ENCODE measurements at regions not wholly inside any gene's neighbourhood (a gene's known extent, or its start where the extent isn't known, plus 50 kb on each side); places are given as distances from the start of the nearest gene placed in this dataset.

DNA sequence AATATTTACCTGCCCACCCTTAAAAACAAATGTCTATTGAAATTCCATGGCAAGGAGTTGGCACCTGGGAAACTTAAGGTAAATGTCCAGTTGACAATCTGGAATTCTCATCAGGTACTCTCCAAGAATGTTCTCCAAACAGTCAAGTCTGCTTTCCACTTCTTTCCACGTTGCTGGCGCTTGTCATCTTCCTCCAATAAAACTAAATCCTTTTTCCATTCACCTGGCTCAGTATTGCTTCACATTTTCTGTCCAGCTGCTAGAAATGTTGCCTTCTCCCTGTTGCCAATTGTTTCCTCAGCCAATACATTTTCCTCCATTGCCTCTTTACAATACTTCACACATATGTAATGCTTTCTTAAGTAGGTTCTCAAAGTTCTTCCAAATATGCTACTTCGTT lies 1288.1 kb upstream of the MAP3K7 start:
- no peak for ATAC-seq
- H3K27ac Mint-ChIP-seq = no peak overlapping the region
- no peaks in the 10 kb centered on the region for H3K4me1 Mint-ChIP-seq
- H3K36me3 Mint-ChIP-seq (ENCODE audit: low read depth) = no peaks in the 10 kb centered on the region
- H3K9me3 Mint-ChIP-seq = peaks cover 8% of the 10 kb centered on the region
- H3K4me3 Mint-ChIP-seq = no peak overlapping the region
- no peak for DNase-seq
- no peaks in the 10 kb centered on the region for H3K27me3 Mint-ChIP-seq

DNA sequence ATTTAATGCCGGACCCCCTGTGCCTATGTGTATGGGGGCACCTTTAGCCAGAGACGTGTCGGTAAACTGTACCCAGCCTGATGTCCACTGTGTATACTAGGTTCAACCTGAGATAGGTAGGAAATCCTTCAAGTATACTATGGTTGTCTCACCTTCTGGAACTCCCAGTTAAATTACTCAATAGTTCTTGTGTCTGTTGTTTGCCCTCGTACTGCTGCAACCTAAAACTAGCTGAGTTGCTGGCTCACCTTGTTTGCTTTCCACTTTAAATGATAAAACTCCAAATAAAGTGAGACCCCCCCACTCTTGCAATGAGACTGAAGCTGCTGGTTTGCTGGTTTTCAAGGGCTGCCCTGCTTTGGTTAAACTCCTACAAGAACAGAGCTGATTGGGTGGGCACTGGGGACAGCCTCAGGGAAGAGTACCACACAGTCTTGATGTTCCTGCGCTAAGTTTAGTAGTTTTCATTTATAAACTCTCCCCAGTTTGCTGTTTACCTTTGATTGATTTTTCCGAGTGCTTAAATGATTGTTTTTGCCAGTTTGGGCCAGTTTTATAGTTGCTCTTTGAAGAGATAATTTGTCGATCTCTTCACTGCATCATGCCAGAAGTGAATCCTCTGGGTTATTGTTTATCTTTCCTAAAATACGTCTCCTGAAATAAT lies 1281.8 kb upstream of the MAP3K7 start:
- Mint-ChIP-seq H3K9me3 (peaks cover 4% of the 10 kb centered on the region), H3K27me3 (no peaks in the 10 kb centered on the region), H3K4me3 (no peak overlapping the region), H3K27ac (no peak overlapping the region), H3K36me3 (ENCODE audit: low read depth) (no peaks in the 10 kb centered on the region), H3K4me1 (no peaks in the 10 kb centered on the region)
- DNase-seq = no peak
- no peak for ATAC-seq

DNA sequence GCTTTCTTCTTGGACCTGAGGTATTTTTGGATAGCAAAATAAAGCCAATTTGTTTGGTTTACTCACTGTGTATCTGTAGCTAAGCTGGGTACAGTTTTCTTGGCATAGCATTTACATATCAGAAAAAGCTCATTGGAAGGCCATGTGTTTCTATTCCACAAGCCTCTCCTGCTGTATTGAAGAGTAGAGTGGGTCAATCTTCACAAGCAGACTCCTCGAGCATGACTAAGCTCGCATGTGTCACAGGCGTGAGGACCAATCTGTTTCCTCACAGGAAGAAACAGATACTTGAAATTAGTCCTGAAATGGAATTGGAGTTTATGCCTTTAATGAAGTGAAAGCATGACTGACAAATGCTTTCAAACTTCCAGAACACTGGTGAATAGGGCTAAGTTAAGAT lies 1279.0 kb upstream of the MAP3K7 start:
- Mint-ChIP-seq H3K27me3 (no peaks in the 10 kb centered on the region), H3K27ac (no peak overlapping the region), H3K4me1 (no peaks in the 10 kb centered on the region)

DNA sequence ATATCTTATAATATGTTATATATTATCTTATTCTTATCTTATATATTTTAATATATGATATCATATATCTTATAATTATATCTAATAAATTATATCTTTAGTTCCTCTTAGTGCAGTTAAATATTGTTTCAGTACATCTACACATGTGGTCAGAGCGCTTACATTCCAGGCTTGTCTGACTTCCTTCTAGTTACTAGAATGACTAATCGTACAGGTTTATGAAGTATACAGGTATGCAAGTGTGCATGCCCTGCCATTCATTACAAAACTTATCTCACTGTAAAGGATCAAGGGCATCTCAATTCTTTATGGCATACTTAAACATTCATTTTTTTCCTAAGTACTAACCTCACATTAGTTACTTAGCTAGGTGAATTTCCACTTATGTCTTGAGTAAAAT lies 1278.0 kb upstream of the MAP3K7 start:
- ATAC-seq = no peak
- no peak for DNase-seq
- H3K36me3 Mint-ChIP-seq (ENCODE audit: low read depth) = no peaks in the 10 kb centered on the region
- no peak overlapping the region for H3K27ac Mint-ChIP-seq
- H3K4me3 Mint-ChIP-seq = no peak overlapping the region
- peaks cover 4% of the 10 kb centered on the region for H3K9me3 Mint-ChIP-seq
- H3K27me3 Mint-ChIP-seq = no peaks in the 10 kb centered on the region
- no peaks in the 10 kb centered on the region for H3K4me1 Mint-ChIP-seq

More for the DNA sequence above, 1279.0 kb upstream of the MAP3K7 start:
- no peak for ATAC-seq
- peaks cover 4% of the 10 kb centered on the region for H3K9me3 Mint-ChIP-seq
- H3K4me3 Mint-ChIP-seq = no peak overlapping the region
- DNase-seq = no peak
- H3K36me3 Mint-ChIP-seq (ENCODE audit: low read depth) = no peaks in the 10 kb centered on the region

DNA sequence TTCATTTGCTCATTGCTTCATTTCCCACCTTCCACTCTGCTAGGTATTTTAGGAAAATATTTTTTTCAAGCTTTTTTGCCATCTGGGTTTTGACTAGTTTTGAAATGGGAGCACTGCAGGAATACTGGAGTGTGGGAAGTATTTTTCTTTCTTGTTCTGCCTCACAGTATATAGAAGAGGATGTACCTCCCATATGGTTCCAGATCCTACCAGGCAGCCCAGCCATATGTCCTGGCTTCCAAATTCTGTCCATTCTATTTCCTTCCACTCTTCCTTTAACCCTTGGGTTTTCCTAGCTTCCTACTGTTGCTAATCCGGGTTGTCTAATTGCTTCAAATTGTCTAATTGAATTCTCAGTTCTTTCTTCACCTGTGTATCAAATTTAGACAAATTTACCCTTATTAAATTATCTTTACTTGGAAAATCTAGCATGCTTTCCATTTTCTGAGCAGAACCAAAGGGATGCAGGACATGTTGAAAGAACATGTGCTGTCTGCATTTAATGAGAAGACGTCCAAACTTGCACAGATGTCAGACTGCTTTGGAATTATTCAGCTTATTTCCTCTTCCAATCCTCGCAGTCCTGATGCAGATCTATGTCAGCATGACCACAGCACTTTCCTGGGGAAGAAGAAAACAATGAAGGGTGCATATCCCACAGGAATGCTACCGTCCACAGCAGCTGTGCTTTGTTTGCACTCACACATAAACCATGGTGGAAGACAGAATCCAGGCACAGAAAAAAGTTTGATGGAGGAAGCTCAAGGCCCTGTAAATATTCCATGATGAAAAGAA lies 1273.9 kb upstream of the MAP3K7 start:
- no peak overlapping the region for H3K27ac Mint-ChIP-seq
- ATAC-seq = no peak
- no peaks in the 10 kb centered on the region for H3K36me3 Mint-ChIP-seq (ENCODE audit: low read depth)
- H3K9me3 Mint-ChIP-seq = no peaks in the 10 kb centered on the region
- DNase-seq = no peak
- no peaks in the 10 kb centered on the region for H3K27me3 Mint-ChIP-seq
- H3K4me1 Mint-ChIP-seq = no peaks in the 10 kb centered on the region
- H3K4me3 Mint-ChIP-seq = no peak overlapping the region

DNA sequence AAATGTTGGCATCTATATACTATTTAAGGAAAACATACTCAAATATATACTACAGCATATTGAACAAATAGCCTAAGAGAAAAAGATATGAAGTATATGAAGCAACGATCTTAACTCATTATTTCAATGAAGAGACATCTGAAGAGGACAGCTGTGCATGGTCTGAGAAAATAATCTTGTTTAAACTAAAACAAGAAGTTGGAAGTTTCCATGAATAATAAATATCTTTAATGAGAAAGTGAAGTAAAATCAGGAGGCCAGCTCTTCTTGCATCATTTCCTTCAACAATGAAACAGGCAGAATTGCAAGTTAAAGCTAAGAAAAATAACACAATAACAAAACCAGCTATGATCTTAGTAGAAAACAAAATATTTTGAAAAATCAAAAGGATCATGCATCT lies 1265.4 kb upstream of the MAP3K7 start:
- no peaks in the 10 kb centered on the region for H3K27me3 Mint-ChIP-seq
- H3K4me1 Mint-ChIP-seq = no peaks in the 10 kb centered on the region
- H3K9me3 Mint-ChIP-seq = peaks cover 14% of the 10 kb centered on the region
- no peak overlapping the region for H3K4me3 Mint-ChIP-seq
- no peak for DNase-seq
- no peak for ATAC-seq
- no peak overlapping the region for H3K27ac Mint-ChIP-seq
- no peaks in the 10 kb centered on the region for H3K36me3 Mint-ChIP-seq (ENCODE audit: low read depth)

DNA sequence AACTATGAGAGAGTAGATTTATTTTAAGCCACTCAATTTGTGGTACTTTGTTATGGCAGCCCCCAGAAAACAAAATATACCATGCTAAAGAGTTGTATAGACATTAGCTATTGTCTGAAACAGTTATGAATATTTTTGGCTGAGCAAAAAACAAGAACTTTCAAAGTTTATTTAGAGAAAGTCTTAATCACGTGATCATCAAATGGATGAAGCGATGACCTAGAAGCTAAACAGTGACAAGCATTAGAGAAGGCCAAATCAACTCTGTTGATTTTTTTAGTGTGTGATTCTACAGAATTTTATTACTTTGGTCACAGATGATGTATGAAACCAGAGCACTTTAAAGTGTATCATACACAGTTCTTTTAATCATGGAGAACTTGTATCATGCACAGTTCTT lies 1247.9 kb upstream of the MAP3K7 start:
- Mint-ChIP-seq H3K4me1 (no peaks in the 10 kb centered on the region), H3K27me3 (no peaks in the 10 kb centered on the region), H3K9me3 (peaks cover 10% of the 10 kb centered on the region), H3K4me3 (no peak overlapping the region), H3K36me3 (ENCODE audit: low read depth) (no peaks in the 10 kb centered on the region), H3K27ac (no peak overlapping the region)
- ATAC-seq = no peak
- DNase-seq = no peak

DNA sequence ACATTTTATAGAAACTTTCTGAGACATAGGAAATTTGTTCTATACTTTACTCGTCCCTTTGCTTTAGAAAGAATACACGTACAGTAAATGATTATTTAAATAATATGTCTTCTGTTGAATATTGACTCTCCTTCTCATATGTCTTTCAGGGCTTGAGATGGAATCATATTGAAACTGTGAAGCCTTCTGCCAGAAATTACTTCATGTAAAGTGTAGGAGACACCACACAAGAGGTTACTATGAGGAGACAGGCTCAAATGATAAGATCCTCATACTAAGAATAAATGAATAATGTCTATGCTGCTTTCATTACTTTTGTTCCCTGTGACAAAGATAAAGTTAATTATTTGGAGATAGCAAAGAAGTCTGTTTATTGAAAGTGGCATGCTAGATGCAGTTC lies 1240.3 kb upstream of the MAP3K7 start:
- no peak overlapping the region for H3K4me3 Mint-ChIP-seq
- no peaks in the 10 kb centered on the region for H3K9me3 Mint-ChIP-seq
- H3K36me3 Mint-ChIP-seq (ENCODE audit: low read depth) = no peaks in the 10 kb centered on the region
- H3K27me3 Mint-ChIP-seq = no peaks in the 10 kb centered on the region
- no peak overlapping the region for H3K27ac Mint-ChIP-seq
- ATAC-seq = no peak
- no peaks in the 10 kb centered on the region for H3K4me1 Mint-ChIP-seq
- DNase-seq = no peak

DNA sequence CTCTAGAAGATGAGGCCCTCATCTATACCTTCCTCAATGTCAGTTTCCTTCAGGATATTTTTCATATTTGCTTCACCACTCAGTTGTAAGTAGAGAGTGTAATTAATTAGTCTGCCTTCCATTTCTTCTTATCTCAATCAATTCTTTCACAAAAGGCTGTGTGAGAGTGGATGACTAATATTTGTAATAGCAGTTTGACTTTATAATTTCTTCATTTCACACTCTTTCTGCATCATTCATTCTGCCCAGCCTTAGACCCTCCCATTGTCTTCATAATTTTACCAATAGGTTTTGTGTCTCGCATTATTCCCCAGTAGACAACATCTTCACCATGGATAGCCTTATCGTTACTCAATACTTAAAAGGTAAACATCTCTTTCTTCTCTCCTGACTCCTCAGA lies 1239.3 kb upstream of the MAP3K7 start:
- Mint-ChIP-seq H3K4me3 (no peak overlapping the region), H3K4me1 (no peaks in the 10 kb centered on the region), H3K27ac (no peak overlapping the region), H3K27me3 (no peaks in the 10 kb centered on the region), H3K9me3 (no peaks in the 10 kb centered on the region), H3K36me3 (ENCODE audit: low read depth) (no peaks in the 10 kb centered on the region)
- ATAC-seq (no peak), DNase-seq (no peak)

DNA sequence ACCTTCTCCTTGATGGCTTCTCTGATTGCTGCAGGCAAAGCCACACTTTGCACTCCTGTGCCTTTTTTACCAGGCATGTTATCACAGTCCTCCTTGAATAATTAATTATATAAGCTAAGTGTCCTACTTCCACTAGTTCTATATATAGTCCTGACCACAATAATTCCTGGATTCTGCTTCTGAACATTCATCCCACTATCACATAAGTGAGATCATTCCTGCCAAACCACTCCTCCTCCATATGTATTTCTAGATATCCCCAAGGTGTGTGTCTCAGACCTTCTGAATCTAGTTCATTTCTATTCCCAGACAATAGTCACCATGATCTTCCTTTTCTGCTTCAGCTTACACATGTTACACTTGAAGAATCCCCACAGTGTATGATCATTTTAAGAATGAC lies 1237.5 kb upstream of the MAP3K7 start:
- Mint-ChIP-seq H3K27me3 (no peaks in the 10 kb centered on the region), H3K36me3 (ENCODE audit: low read depth) (no peaks in the 10 kb centered on the region), H3K9me3 (no peaks in the 10 kb centered on the region), H3K4me3 (no peak overlapping the region), H3K4me1 (no peaks in the 10 kb centered on the region), H3K27ac (no peak overlapping the region)
- no peak for DNase-seq
- no peak for ATAC-seq

DNA sequence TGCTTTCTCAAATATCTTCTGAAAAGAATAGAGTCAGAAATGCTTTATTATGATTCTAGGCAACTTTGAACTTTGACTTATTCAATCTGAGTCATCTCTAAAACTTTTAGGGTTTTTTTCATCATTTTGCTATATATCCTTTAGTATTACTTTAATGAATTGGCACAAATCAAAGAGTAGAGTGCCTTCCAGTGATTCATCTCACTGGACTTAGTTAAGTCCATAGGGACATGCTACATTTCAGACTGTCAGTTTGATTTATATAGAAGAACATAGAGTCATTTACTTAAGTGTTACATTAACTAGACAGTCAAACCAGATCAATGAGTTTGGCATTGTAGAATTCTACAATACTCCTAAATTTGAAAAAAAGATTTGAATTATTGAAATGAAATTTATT lies 1235.7 kb upstream of the MAP3K7 start:
- H3K36me3 Mint-ChIP-seq (ENCODE audit: low read depth) = no peaks in the 10 kb centered on the region
- H3K4me3 Mint-ChIP-seq = no peak overlapping the region
- ATAC-seq (no peak), DNase-seq (no peak)
- no peaks in the 10 kb centered on the region for H3K4me1 Mint-ChIP-seq
- peaks cover 3% of the 10 kb centered on the region for H3K9me3 Mint-ChIP-seq
- H3K27ac Mint-ChIP-seq = no peak overlapping the region
- H3K27me3 Mint-ChIP-seq = no peaks in the 10 kb centered on the region

DNA sequence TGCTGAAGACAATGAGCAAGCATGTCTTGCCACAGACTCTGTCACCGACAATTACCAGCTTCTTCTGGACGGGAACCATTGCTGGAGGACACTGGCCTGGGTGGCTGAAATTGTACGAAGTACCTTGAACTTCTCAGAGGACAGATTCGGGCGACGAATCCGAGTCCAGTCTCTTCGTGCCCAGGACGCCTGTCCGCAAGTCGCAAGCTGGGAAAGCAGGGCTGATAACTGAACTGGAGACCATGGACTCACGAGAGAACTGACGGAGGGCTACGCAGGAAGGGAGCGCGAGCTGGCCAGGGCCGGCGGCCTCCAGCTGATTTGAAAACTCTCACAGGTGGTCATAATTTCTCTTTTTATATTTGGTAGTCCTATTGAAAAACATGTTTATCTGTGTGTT lies 1229.5 kb upstream of the MAP3K7 start:
- peaks cover 3% of the 10 kb centered on the region for H3K9me3 Mint-ChIP-seq
- no peak overlapping the region for H3K27ac Mint-ChIP-seq
- DNase-seq (no peak), ATAC-seq (no peak)
- H3K4me3 Mint-ChIP-seq = no peak overlapping the region
- H3K27me3 Mint-ChIP-seq = no peaks in the 10 kb centered on the region
- H3K4me1 Mint-ChIP-seq = no peaks in the 10 kb centered on the region
- no peaks in the 10 kb centered on the region for H3K36me3 Mint-ChIP-seq (ENCODE audit: low read depth)

DNA sequence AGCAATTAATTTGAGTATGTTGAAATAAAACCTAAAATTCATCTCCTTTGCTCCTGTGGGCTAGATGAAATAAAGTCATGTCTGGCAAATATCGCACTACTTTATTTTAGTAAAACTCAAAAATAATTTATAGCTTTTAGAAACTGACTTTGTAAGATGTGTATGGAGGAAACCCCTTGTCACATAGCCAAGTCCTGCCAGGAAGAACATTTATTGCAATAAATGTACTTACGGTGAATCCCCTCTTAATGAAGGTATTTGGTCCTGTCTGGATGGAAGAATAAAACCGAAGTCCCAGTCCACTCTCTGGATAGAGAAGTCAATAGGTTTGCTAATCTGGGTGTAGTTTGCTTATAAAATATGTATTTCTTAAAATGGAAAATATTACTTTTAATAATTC lies 1226.8 kb upstream of the MAP3K7 start:
- H3K27ac Mint-ChIP-seq = no peak overlapping the region
- peaks cover 3% of the 10 kb centered on the region for H3K9me3 Mint-ChIP-seq
- H3K27me3 Mint-ChIP-seq = no peaks in the 10 kb centered on the region
- no peaks in the 10 kb centered on the region for H3K4me1 Mint-ChIP-seq
- ATAC-seq (no peak), DNase-seq (no peak)
- H3K4me3 Mint-ChIP-seq = no peak overlapping the region
- H3K36me3 Mint-ChIP-seq (ENCODE audit: low read depth) = no peaks in the 10 kb centered on the region

DNA sequence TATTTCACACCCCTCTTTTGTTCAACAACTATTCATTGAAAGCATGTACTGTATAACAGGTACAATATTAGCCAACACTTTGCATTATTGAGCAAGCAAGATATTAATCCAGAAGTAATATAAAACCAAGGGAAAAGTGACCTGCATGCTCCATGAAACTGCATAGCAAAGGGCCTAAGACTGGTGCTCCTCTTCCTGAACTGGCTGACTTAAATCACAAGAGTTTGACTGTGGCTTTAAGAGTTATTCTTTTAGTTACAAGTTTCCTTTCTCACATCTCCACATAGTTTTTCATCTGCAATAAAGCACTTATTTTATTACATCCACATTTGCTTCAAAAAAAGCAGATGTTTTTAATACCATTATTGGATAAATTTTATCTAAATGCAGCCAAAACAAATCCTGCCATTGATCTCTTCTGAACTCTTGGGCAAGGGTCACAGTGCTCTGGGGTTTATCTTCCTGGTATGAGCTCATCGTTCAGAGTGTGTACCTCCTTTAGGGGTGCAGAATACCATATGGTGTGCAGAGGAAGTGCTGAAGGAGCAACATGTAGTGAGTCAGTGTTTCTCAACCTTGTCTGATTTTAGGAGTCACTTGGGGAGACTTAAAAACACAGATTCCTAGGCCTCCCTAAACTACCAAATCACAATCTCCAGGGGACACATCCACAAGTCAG lies 1225.9 kb upstream of the MAP3K7 start:
- no peak for ATAC-seq
- no peaks in the 10 kb centered on the region for H3K9me3 Mint-ChIP-seq
- no peaks in the 10 kb centered on the region for H3K36me3 Mint-ChIP-seq (ENCODE audit: low read depth)
- no peaks in the 10 kb centered on the region for H3K27me3 Mint-ChIP-seq
- no peak for DNase-seq
- no peak overlapping the region for H3K4me3 Mint-ChIP-seq
- no peak overlapping the region for H3K27ac Mint-ChIP-seq
- H3K4me1 Mint-ChIP-seq = no peaks in the 10 kb centered on the region

DNA sequence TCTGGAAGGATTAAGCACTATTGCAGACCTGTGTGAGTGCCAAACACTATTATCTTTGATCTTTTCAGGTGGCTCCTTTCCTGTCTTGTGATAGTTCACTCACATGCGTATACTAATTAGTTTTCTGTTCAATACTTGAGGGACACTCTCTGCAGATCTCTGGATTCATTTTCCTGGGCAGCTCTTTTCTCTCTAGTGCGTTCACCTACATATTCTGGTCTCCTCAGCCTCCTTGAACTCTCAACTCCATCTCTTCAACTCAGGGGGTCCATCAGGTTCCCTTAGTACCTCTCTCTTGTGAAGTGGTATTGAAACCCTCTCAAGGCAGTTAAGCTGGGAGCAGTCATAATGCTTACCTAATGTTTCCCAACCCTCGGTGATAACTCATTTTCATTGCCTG lies 1218.1 kb upstream of the MAP3K7 start:
- no peaks in the 10 kb centered on the region for H3K27me3 Mint-ChIP-seq

More for the DNA sequence above, 1218.1 kb upstream of the MAP3K7 start:
- Mint-ChIP-seq H3K4me1 (no peaks in the 10 kb centered on the region), H3K36me3 (ENCODE audit: low read depth) (no peaks in the 10 kb centered on the region), H3K27ac (no peak overlapping the region), H3K9me3 (peaks cover 11% of the 10 kb centered on the region), H3K4me3 (no peak overlapping the region)
- ATAC-seq (no peak), DNase-seq (no peak)
